GM18951 (cell line): ENCODE measurements at regions not wholly inside any gene's neighbourhood (a gene's known extent, or its start where the extent isn't known, plus 50 kb on each side); places are given as distances from the start of the nearest gene placed in this dataset.
"Not testable (repeated sequence)": the region's sequence is repeated elsewhere in the genome, so short reads cannot be mapped to it uniquely, and the experiment has no call there.

Experiments
- POLR2A ChIP-seq: IDR thresholded peaks from 4 replicates; pipeline ENCODE4 v1.6.1; 2011; ENCODE audit warnings: mild to moderate bottlenecking; ENCODE audit not compliant: insufficient read length, insufficient read depth; ENCODE audit errors: extremely low read depth
- in situ Hi-C: fragments of 300-500 bp; cut with MboI; formaldehyde crosslinking; loops from one replicate; pipeline ENCODE4 v1.12.0; 2022; ENCODE audit warnings: low sequenced_read_pairs, mixed read lengths, inconsistent platforms; ENCODE audit not compliant: unreplicated experiment

GRCh38 chr2:53493210-53493609 is 274.4 kb upstream of the CHAC2 start:
- in situ Hi-C loops, result no loop called here
- no peak for TF ChIP-seq POLR2A

- in situ Hi-C loops, result no loop called here
- no peak for TF ChIP-seq POLR2A
Observed at GRCh38 chr2:53490659-53491058, 276.9 kb upstream of the CHAC2 start.

- in situ Hi-C loops, result not testable (repeated sequence)
Observed at GRCh38 chr2:53486185-53486899, 281.3 kb upstream of the CHAC2 start.

DNA sequence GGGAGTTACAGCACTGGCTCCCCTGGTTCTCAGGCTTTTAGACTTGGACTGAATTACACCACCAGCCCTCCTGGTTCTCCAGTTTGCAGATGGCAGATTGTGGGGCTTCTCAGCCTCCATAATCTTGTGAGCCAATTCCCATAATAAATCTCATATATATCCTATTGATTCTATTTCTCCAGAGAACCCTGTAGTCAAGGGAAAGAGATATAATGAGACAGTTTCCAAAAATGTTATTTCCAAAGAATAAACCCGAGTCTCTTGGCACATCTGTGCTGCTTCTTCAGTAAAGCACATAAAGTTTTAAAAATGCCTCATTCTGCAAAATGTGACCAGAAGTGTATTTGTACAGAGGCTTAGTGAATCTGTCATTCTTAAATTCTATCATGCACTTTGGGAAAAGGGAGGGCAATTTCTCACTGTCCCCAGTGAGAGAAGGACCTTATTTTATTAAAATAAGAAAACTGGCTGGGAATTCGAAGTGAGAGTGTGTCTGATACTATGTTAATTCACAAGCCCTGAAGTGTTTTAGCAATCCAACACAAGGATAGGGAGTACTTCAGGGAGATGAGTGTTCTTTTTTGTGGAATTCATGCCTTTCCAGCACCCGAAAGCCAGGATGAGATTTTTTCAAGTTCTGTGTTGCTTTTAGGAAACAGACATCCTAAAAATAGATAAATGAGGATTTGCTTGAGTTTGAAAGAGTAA is 282.4 kb upstream of the CHAC2 start:
- in situ Hi-C loops, result no loop called here
- TF ChIP-seq POLR2A, result no peak

DNA sequence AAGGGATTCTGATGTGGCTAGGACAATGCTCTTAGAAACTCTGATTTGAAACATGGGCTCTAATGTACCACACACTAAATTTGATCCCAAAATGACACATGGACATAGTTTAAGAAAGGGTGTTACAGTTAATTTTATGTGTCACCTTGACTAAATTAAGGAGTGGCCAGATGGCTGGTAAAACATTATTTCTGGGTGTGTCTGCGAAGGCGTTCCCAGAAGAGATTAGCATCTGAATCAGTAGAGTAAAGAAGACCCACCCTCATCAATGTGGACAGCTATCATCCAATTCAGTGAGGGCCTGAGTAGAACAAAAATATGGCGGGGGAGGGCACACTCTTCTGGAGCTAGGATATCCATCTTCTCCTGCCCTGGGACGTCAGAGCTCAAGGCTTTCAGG is 283.1 kb upstream of the CHAC2 start:
- in situ Hi-C loops, result no loop called here
- TF ChIP-seq POLR2A, result no peak

DNA sequence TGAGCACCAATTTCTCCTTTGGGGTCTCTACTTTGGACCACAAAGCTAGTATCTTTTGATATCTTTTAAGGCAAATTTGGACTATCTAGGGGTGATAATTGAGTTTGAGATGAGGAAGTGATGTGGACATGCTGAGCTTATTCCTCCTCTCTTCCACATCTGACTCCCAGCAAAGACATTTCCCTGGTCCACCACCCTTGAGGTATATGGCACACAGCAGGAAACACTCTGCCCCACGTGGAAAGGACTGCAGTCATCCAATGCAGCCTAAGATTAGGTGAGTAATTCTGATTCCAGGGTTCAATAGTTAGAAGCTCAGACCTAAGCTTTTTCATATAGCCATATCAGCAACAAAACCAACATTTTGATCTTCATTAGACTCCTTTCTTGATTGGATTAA is 290.1 kb upstream of the CHAC2 start:
- TF ChIP-seq POLR2A, result no peak
- in situ Hi-C loops, result no loop called here

DNA sequence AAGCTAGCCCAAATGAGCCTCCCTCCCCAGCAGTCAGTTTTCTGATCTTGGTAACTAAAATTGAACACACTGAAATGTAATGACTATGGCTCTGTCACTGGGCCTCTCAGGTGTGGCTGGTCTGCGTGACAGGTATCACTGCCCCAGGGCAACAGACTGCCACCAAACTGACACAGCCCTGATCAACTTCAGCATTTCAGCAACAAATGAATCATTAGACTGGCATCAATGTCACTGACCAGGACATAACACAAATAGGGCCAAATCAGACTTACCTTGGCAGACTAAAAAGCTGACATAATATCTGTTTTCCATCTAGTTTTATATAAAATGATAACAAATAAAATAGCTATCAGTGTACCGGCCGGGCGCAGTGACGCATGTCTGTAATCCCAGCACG is 290.8 kb upstream of the CHAC2 start:
- in situ Hi-C loops, result no loop called here
- no peak for TF ChIP-seq POLR2A

DNA sequence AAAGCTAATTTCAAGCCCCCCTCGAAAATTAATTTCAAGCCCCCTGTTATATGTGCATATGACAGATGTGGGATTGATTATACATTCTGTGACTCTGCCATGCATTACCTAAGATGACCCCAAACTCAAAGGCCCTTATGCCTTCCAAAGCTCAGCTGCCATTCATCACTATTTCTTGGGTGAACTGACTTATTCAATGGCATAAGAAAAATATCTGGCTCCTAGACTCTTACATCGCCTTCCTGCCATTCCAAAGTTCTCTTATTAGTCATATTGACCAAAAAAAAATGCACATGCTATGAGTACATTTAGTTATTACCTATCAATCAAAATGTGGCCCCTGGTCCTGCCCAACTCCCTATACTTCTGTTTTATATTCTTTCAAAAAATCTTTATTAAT is 291.8 kb upstream of the CHAC2 start:
- TF ChIP-seq POLR2A, result no peak
- in situ Hi-C loops, result no loop called here

- in situ Hi-C loops, result no loop called here
- no peak for TF ChIP-seq POLR2A
Observed at GRCh38 chr2:53475321-53475720, 292.3 kb upstream of the CHAC2 start.

DNA sequence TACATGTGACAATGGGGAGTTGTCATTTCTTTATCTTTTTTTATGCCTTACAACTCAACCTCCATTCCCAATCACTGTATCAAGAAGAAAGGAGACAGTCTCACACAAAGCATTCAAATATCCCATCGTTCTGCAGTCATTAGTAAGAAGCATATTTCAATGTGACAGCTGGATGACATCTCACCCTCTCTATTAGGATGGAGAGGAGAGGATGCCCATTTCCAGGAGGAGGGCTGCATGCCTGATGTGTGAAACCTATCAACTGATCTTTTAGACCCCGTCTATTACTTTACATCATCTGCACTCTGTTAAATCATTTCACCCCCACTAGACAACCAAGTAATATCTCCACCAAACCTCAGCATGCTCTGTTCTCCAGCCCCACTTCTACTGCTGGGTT is 292.7 kb upstream of the CHAC2 start:
- in situ Hi-C loops, result no loop called here
- TF ChIP-seq POLR2A, result no peak

- in situ Hi-C loops, result no loop called here
- no peak for TF ChIP-seq POLR2A
Observed at GRCh38 chr2:53473775-53474311, 293.8 kb upstream of the CHAC2 start.

DNA sequence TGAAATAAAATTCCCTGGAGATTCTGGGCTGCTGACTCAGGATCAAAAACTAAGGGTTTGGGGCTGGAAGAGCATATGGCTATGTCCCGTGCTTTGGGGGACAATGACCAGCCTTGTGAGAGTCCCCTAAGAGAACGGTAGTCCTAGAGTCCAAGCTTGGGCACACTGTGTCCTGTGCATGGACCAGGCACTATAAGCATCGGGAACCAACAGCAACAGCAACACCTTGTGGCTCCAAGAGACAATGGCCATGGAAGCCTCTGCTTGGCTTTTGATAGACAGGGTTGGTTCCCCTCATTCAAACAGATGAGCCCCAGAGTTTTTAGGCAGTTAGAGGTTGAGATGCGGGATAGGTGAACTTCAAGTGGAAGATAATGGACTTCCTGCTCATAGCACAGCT is 294.4 kb upstream of the CHAC2 start:
- in situ Hi-C loops, result no loop called here
- no peak for TF ChIP-seq POLR2A

- no peak for TF ChIP-seq POLR2A
- in situ Hi-C loops, result no loop called here
Observed at GRCh38 chr2:53467467-53468180, 300.0 kb upstream of the CHAC2 start.

DNA sequence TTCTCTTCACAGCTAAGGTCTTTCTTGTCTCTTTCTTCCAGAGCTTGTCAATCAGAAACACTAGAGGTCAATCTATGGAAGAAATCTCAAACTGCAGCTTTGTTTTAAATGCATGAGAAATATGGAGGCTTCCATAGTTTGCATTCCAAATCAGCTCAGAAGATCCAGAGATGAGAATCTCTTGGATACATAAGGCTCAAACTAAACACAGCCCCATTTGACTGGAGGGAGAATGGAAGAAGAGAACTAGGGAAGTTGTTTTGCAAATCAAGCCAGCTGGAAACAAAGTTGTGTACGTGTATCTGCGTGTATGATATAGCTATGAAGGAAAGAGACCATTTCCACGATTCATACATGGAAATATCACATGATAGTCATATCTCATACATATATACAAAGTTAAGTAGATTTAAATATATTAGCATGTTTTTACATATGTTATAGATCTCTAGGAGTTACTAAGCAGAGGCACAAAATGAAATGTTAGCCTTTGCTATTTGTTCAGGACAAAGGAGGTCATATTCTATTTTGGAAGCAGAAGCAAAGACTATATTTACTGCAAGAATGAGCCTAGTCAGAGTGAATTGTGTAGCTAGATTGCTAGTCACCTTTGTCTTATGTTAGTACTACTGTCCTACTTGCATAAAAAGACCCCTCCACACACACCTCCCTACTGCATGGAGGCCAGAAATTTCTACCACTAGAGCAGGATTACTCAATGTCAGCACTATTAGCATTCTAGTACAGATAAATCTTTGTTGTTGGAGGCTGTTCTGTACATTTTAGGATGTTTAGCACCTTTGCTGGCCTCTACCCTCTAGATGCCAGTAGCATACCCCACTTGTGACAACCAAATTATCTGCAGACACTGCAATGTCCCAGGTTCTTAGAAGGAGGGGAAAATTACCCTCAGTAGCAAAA is 303.5 kb upstream of the CHAC2 start:
- no peak for TF ChIP-seq POLR2A
- in situ Hi-C loops, result no loop called here
